GM12891 (cell line): ENCODE measurements at regions not wholly inside any gene's neighbourhood (a gene's known extent, or its start where the extent isn't known, plus 50 kb on each side); places are given as distances from the start of the nearest gene placed in this dataset.

ENCODE experiments used
- DNase-seq: peaks from one replicate; pipeline ENCODE4 v3.0.0; 2011; ENCODE audit warnings: low spot score; ENCODE audit not compliant: insufficient read length
- FAIRE-seq: peaks from 2 replicates; lab custom pipeline; 2011; peaks lifted over from hg19 to GRCh38; lab: Jason Lieb, UNC
- PAX5 ChIP-seq: IDR thresholded peaks from 2 replicates; pipeline ENCODE4 v1.6.1; 2011; ENCODE audit warnings: low read length, moderate library complexity, mild to moderate bottlenecking; ENCODE audit not compliant: insufficient read depth, severe bottlenecking
- POLR2A ChIP-seq: IDR thresholded peaks from 2 replicates; pipeline ENCODE4 v1.6.1; 2011; ENCODE audit warnings: low read depth, low read length, control low read depth
- POLR2AphosphoS5 ChIP-seq: IDR thresholded peaks from 2 replicates; pipeline ENCODE4 v1.6.1; 2011; ENCODE audit warnings: low read depth, low read length, control low read depth
- POU2F2 ChIP-seq: IDR thresholded peaks from 2 replicates; pipeline ENCODE4 v1.6.1; 2011; ENCODE audit warnings: low read depth, mild to moderate bottlenecking, control low read depth, low read length, moderate library complexity
- SPI1 ChIP-seq: IDR thresholded peaks from 2 replicates; pipeline ENCODE4 v1.6.1; 2011; ENCODE audit warnings: low read depth, low read length, control low read depth
- TAF1 ChIP-seq: IDR thresholded peaks from 2 replicates; pipeline ENCODE4 v1.6.1; 2011; ENCODE audit warnings: low read depth, low read length, control low read depth

DNA sequence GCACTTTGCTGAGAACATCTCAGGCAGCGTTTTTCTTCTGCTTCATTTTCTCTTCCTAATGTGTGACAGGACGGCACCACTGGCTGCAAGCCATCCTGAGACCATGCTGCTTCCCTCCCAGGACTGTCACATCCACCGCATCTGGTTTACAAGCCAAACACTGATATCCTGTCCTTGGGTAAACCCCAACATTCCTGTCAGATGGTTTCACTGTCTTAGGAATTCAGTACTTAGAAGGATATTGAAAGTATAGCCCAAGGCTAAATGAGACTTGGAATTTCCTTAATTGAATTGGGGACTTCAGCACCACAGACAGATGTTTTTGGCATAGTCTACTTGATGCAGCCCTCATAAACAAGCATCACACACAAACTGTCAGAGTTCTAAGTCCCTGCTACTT is 74.2 kb upstream of the PLXNA4 start:
- no peak for TF ChIP-seq POU2F2
- TF ChIP-seq TAF1: no peak
- no peak for TF ChIP-seq POLR2AphosphoS5
- no peak for TF ChIP-seq POLR2A
- no peak for TF ChIP-seq PAX5
- TF ChIP-seq SPI1: no peak
- FAIRE-seq (no peak), DNase-seq (no peak)

- peak; percentile 89 for FAIRE-seq
- DNase-seq: no peak
- no peak for TF ChIP-seq PAX5
- no peak for TF ChIP-seq POLR2A
- TF ChIP-seq SPI1: no peak
- no peak for TF ChIP-seq TAF1
- TF ChIP-seq POU2F2: no peak
- TF ChIP-seq POLR2AphosphoS5: no peak
These were observed 71.0 kb upstream of the PLXNA4 start for GRCh38 chr7:132647311-132647710.

- no peak for TF ChIP-seq POU2F2
- no peak for TF ChIP-seq POLR2A
- TF ChIP-seq SPI1: no peak
- no peak for TF ChIP-seq TAF1
- TF ChIP-seq PAX5: no peak
- no peak for TF ChIP-seq POLR2AphosphoS5
- no peak for FAIRE-seq
- no peak for DNase-seq
These were observed 69.8 kb upstream of the PLXNA4 start for GRCh38 chr7:132646052-132646451.

DNA sequence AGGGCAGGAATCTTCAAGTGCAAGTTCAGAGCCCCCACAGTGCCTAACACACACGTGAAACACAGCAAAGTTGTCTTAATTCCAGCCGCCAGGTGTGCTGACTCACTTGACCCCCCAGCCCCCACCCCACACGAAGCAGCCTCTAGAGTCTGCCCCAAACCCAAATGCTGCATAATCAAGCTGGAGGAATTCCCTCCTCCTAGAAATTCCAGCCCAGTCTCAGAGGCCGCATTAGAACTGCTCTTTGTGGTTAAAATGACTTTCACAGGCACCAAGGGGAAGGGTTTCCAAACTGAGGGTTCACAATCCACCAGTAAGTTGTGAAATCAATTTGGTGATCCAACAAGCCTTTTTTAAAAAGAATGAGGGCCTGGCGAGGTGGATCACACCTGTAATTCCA is 67.0 kb upstream of the PLXNA4 start:
- DNase-seq: no peak
- FAIRE-seq: no peak
- TF ChIP-seq POU2F2 (no peak), SPI1 (no peak), POLR2AphosphoS5 (no peak)

DNA sequence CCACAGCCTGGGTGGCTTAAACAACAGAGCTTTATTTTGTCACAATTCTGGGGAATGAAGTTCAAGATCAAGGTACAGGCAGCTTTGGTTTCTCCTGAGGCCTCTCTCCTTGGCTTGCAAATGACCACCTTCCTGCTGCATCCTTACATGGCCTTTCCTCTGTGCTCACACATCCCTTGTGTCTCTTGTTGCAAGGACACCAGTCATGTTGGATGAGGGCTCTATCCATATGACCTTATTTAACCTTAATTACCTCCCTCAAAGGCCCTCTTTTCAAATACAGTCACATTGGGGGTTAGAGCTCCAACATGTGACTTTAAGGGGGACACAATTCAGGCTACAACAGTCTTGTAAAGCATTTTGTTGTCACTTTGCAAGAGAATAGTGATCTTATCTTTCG is 65.0 kb upstream of the PLXNA4 start:
- FAIRE-seq: no peak
- TF ChIP-seq POLR2AphosphoS5: no peak
- no peak for TF ChIP-seq TAF1
- TF ChIP-seq PAX5: no peak
- no peak for TF ChIP-seq POU2F2
- TF ChIP-seq POLR2A: no peak
- no peak for DNase-seq

GRCh38 chr7:132639983-132640382 is 63.7 kb upstream of the PLXNA4 start:
- TF ChIP-seq PAX5 (no peak), POLR2A (no peak), TAF1 (no peak), SPI1 (no peak), POLR2AphosphoS5 (no peak), POU2F2 (no peak)
- DNase-seq (no peak), FAIRE-seq (no peak)

GRCh38 chr7:132638000-132638399 is 61.7 kb upstream of the PLXNA4 start:
- FAIRE-seq (no peak), DNase-seq (no peak)
- TF ChIP-seq PAX5 (no peak), POU2F2 (no peak), TAF1 (no peak), SPI1 (no peak)

- FAIRE-seq (no peak), DNase-seq (no peak)
- TF ChIP-seq POLR2AphosphoS5 (no peak), TAF1 (no peak), POU2F2 (no peak), POLR2A (no peak), PAX5 (no peak), SPI1 (no peak)
These were observed 60.3 kb upstream of the PLXNA4 start for GRCh38 chr7:132636581-132636980.

DNA sequence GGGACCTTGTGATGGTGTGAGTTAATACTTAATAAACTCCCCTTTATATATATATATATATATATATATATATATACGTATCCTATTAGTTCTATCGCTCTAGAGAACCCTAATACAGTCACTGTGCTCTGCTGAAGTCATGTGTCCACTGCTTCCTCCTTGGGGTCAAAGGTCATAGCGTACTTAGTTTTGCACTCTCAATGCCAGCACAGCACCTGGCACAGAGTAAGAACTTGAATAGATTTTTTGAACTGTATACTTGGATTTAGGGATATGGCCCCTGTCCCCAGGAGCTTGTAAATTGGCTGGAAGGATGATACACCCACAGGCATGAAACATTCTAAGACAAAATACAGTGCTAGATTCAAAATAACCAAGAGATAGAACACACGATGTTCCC is 58.9 kb upstream of the PLXNA4 start:
- FAIRE-seq: no peak
- TF ChIP-seq PAX5 (no peak), TAF1 (no peak), POU2F2 (no peak), POLR2A (no peak), SPI1 (no peak), POLR2AphosphoS5 (no peak)
- DNase-seq: no peak

- DNase-seq (no peak), FAIRE-seq (no peak)
- no peak for TF ChIP-seq TAF1
- no peak for TF ChIP-seq SPI1
- TF ChIP-seq PAX5: no peak
- TF ChIP-seq POLR2AphosphoS5: no peak
- TF ChIP-seq POU2F2: no peak
- no peak for TF ChIP-seq POLR2A
These were observed 54.6 kb upstream of the PLXNA4 start for GRCh38 chr7:132630834-132631233.
